OCI-LY1 (cell line): ENCODE measurements at regions not wholly inside any gene's neighbourhood (a gene's known extent, or its start where the extent isn't known, plus 50 kb on each side); places are given as distances from the start of the nearest gene placed in this dataset.

ENCODE experiments used
- EZH2 ChIP-seq: fragments of 200-600 bp; sonication (generic), shearing (Covaris generic); IDR thresholded peaks from 2 replicates; pipeline ENCODE4 v1.8.0; 2017; ENCODE audit warnings: borderline replicate concordance, mixed run types, mild to moderate bottlenecking, antibody characterized with exemption, low read length, moderate library complexity, mixed read lengths
- TF ChIP-seq, protein P1 (sequence below): fragments of 200-600 bp; sonication (generic), shearing (Covaris generic); IDR thresholded peaks from 2 replicates; pipeline ENCODE4 v1.5.1; 2017; ENCODE audit warnings: mild to moderate bottlenecking, antibody characterized with exemption, low read length, moderate library complexity, mixed read lengths

GRCh38 chr15:56812961-56813360, 79.7 kb upstream of the ZNF280D start:
- no peak for TF ChIP-seq EZH2
- TF ChIP-seq, protein P1, sequence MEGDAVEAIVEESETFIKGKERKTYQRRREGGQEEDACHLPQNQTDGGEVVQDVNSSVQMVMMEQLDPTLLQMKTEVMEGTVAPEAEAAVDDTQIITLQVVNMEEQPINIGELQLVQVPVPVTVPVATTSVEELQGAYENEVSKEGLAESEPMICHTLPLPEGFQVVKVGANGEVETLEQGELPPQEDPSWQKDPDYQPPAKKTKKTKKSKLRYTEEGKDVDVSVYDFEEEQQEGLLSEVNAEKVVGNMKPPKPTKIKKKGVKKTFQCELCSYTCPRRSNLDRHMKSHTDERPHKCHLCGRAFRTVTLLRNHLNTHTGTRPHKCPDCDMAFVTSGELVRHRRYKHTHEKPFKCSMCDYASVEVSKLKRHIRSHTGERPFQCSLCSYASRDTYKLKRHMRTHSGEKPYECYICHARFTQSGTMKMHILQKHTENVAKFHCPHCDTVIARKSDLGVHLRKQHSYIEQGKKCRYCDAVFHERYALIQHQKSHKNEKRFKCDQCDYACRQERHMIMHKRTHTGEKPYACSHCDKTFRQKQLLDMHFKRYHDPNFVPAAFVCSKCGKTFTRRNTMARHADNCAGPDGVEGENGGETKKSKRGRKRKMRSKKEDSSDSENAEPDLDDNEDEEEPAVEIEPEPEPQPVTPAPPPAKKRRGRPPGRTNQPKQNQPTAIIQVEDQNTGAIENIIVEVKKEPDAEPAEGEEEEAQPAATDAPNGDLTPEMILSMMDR = no peak
